Lower leg skin (tissue), 3 donors: ENCODE measurements at regions not wholly inside any gene's neighbourhood (a gene's known extent, or its start where the extent isn't known, plus 50 kb on each side); places are given as distances from the start of the nearest gene placed in this dataset.

Source experiments
- CTCF ChIP-seq, 3 donors: fragments of 450-650 bp; IDR thresholded peaks; one replicate each; pipeline ENCODE4 v1.5.1; 2016; ENCODE audit warnings: antibody characterized with exemption in 3 of 3, mild to moderate bottlenecking in 3 of 3, moderate library complexity in 2 of 3
- POLR2A ChIP-seq, 2 donors: fragments of 450-650 bp; IDR thresholded peaks; one replicate each; pipeline ENCODE4 v1.6.1; 2016 to 2017; ENCODE audit warnings: antibody characterized with exemption in 2 of 2, mild to moderate bottlenecking in 1 of 2, moderate library complexity in 1 of 2

GRCh38 chr13:38539632-38540031 is 147.2 kb upstream of the FREM2 start:
- no peak for TF ChIP-seq CTCF (IDR thresholded peaks at IDR 0.05)
- no peak for TF ChIP-seq POLR2A (IDR thresholded peaks at IDR 0.05)
